Neural crest cell (in vitro differentiated cells): ENCODE measurements at regions not wholly inside any gene's neighbourhood (a gene's known extent, or its start where the extent isn't known, plus 50 kb on each side); places are given as distances from the start of the nearest gene placed in this dataset.

Source experiments
- DNase-seq: peaks from one replicate; pipeline ENCODE4 v3.0.0; 2021; ENCODE audit warnings: low read depth, mixed read lengths, low spot score
- H3K27ac Mint-ChIP-seq: one replicate; pipeline ENCODE4 v1.8.0; 2021; ENCODE audit warnings: mild to moderate bottlenecking, mixed read lengths; ENCODE audit not compliant: unreplicated experiment
- H3K27me3 Mint-ChIP-seq: 2 replicates; pipeline ENCODE4 v1.8.0; 2021; ENCODE audit warnings: low read depth, mild to moderate bottlenecking, mixed read lengths
- H3K36me3 Mint-ChIP-seq: 2 replicates; pipeline ENCODE4 v1.8.0; 2021; ENCODE audit warnings: low read depth, mild to moderate bottlenecking, mixed read lengths
- H3K4me1 Mint-ChIP-seq: 2 replicates; pipeline ENCODE4 v1.8.0; 2021; ENCODE audit warnings: mixed read lengths
- H3K4me3 Mint-ChIP-seq: one replicate; pipeline ENCODE4 v1.8.0; 2021; ENCODE audit warnings: mild to moderate bottlenecking, mixed read lengths
- H3K9me3 Mint-ChIP-seq: 2 replicates; pipeline ENCODE4 v1.8.0; 2021; ENCODE audit warnings: mixed read lengths
- CTCF ChIP-seq: fragments of 200-600 bp; sonication (generic); conservative IDR thresholded peaks from 2 replicates; pipeline ENCODE4 v1.5.0; 2021; ENCODE audit warnings: antibody characterized with exemption, mild to moderate bottlenecking

GRCh38 chr7:15834446-15834845 lies 148.0 kb upstream of the MEOX2 start:
- Mint-ChIP-seq H3K9me3 (no peaks in the 10 kb centered on the region), H3K4me3 (no peak overlapping the region), H3K27ac (no peak overlapping the region), H3K27me3 (no peaks in the 10 kb centered on the region), H3K4me1 (peaks cover 5% of the 10 kb centered on the region), H3K36me3 (no peaks in the 10 kb centered on the region)
- no peak for DNase-seq
- no peak for TF ChIP-seq CTCF

GRCh38 chr7:15832996-15833395 lies 146.5 kb upstream of the MEOX2 start:
- no peaks in the 10 kb centered on the region for H3K9me3 Mint-ChIP-seq
- H3K36me3 Mint-ChIP-seq: no peaks in the 10 kb centered on the region
- H3K27ac Mint-ChIP-seq: no peak overlapping the region
- DNase-seq: no peak
- TF ChIP-seq CTCF: no peak
- no peaks in the 10 kb centered on the region for H3K4me1 Mint-ChIP-seq
- no peak overlapping the region for H3K4me3 Mint-ChIP-seq
- no peaks in the 10 kb centered on the region for H3K27me3 Mint-ChIP-seq

- Mint-ChIP-seq H3K9me3 (no peaks in the 10 kb centered on the region), H3K4me3 (no peak overlapping the region), H3K27me3 (no peaks in the 10 kb centered on the region), H3K4me1 (no peaks in the 10 kb centered on the region), H3K36me3 (no peaks in the 10 kb centered on the region), H3K27ac (no peak overlapping the region)
- DNase-seq: no peak
- TF ChIP-seq CTCF: no peak
These were observed 145.1 kb upstream of the MEOX2 start for GRCh38 chr7:15831606-15832005.

GRCh38 chr7:15829691-15830090 lies 143.2 kb upstream of the MEOX2 start:
- Mint-ChIP-seq H3K9me3 (no peaks in the 10 kb centered on the region), H3K36me3 (no peaks in the 10 kb centered on the region), H3K27ac (no peak overlapping the region), H3K4me1 (no peaks in the 10 kb centered on the region), H3K4me3 (no peak overlapping the region), H3K27me3 (no peaks in the 10 kb centered on the region)
- no peak for DNase-seq
- TF ChIP-seq CTCF: no peak

GRCh38 chr7:15828881-15829280 lies 142.4 kb upstream of the MEOX2 start:
- Mint-ChIP-seq H3K9me3 (no peaks in the 10 kb centered on the region), H3K27ac (no peak overlapping the region), H3K36me3 (no peaks in the 10 kb centered on the region), H3K27me3 (no peaks in the 10 kb centered on the region), H3K4me3 (no peak overlapping the region), H3K4me1 (no peaks in the 10 kb centered on the region)
- no peak for DNase-seq
- no peak for TF ChIP-seq CTCF
